Right ventricle myocardium superior (tissue), 1 donor: ENCODE measurements at regions not wholly inside any gene's neighbourhood (a gene's known extent, or its start where the extent isn't known, plus 50 kb on each side); places are given as distances from the start of the nearest gene placed in this dataset.
"Not testable (repeated sequence)": the region's sequence is repeated elsewhere in the genome, so short reads cannot be mapped to it uniquely, and the experiment has no call there.

ENCODE experiments used
- ATAC-seq: fragments of 200-7000 bp; cut with Tn5 transposase; one replicate; pipeline ENCODE4 v1.9.1; 2020; ENCODE audit warnings: mild to moderate bottlenecking; ENCODE audit not compliant: poor library complexity
- DNase-seq: peaks from one replicate; pipeline ENCODE4 v3.0.0-alpha.2; 2020
- intact Hi-C: fragments of 100-400 bp; cut with DNase I; formaldehyde crosslinking; loops from one replicate; pipeline ENCODE4 v1.11.2; 2022
- donor health status: DM: no; HTN: yes; CAD: no; lungs with severe emphysema.

GRCh38 chr10:124254490-124254889 lies 161.1 kb upstream of the CHST15 start:
- intact Hi-C loops = no loop called here
- ATAC-seq (no peak), DNase-seq (no peak)

- DNase-seq = no peak
- intact Hi-C loops = no loop called here
Measured at GRCh38 chr10:124253006-124253405, 159.6 kb upstream of the CHST15 start.

GRCh38 chr10:124252097-124252715 lies 158.8 kb upstream of the CHST15 start:
- no peak for DNase-seq
- no peak for ATAC-seq
- intact Hi-C loops = no loop called here

More at GRCh38 chr10:124253006-124253405, 159.6 kb upstream of the CHST15 start:
- ATAC-seq = no peak

GRCh38 chr10:124251317-124252065 lies 158.1 kb upstream of the CHST15 start:
- DNase-seq = no peak
- intact Hi-C loops = no loop called here
- no peak for ATAC-seq

GRCh38 chr10:124250506-124250905 lies 157.1 kb upstream of the CHST15 start:
- DNase-seq = no peak
- ATAC-seq = no peak
- intact Hi-C loops = no loop called here

- intact Hi-C loops = no loop called here
- DNase-seq (no peak), ATAC-seq (no peak)
Measured at GRCh38 chr10:124249812-124250432, 156.5 kb upstream of the CHST15 start.

- no peak for DNase-seq
- intact Hi-C loops = no loop called here
- no peak for ATAC-seq
Measured at GRCh38 chr10:124249196-124249595, 155.8 kb upstream of the CHST15 start.

- DNase-seq = no peak
- no peak for ATAC-seq
- intact Hi-C loops = no loop called here
Measured at GRCh38 chr10:124248056-124249045, 155.0 kb upstream of the CHST15 start.

GRCh38 chr10:124245806-124246440 lies 152.5 kb upstream of the CHST15 start:
- no peak for DNase-seq
- intact Hi-C loops = no loop called here
- ATAC-seq = no peak

- DNase-seq = no peak
- ATAC-seq = no peak
- intact Hi-C loops = no loop called here
Measured at GRCh38 chr10:124245191-124245590, 151.8 kb upstream of the CHST15 start.

GRCh38 chr10:124244256-124244877 lies 151.0 kb upstream of the CHST15 start:
- ATAC-seq (no peak), DNase-seq (no peak)
- intact Hi-C loops = no loop called here

- DNase-seq (no peak), ATAC-seq (no peak)
- intact Hi-C loops = no loop called here
Measured at GRCh38 chr10:124243702-124244121, 150.3 kb upstream of the CHST15 start.

- DNase-seq (no peak), ATAC-seq (no peak)
- intact Hi-C loops = no loop called here
Measured at GRCh38 chr10:124242791-124243190, 149.4 kb upstream of the CHST15 start.

- no peak for DNase-seq
- ATAC-seq = no peak
- intact Hi-C loops = no loop called here
Measured at GRCh38 chr10:124242365-124242764, 149.0 kb upstream of the CHST15 start.

- ATAC-seq, DNase-seq, intact Hi-C loops: not testable (repeated sequence)
Measured at GRCh38 chr10:124241510-124241909, 148.1 kb upstream of the CHST15 start.

- no peak for ATAC-seq
- intact Hi-C loops = no loop called here
- no peak for DNase-seq
Measured at GRCh38 chr10:124240839-124241291, 147.5 kb upstream of the CHST15 start.

- no peak for DNase-seq
- intact Hi-C loops = no loop called here
- no peak for ATAC-seq
Measured at GRCh38 chr10:124239696-124240095, 146.3 kb upstream of the CHST15 start.

GRCh38 chr10:124239134-124239533 lies 145.7 kb upstream of the CHST15 start:
- DNase-seq = no peak
- intact Hi-C loops = no loop called here
- ATAC-seq = no peak
